Sciatic nerve (tissue), 2 donors: ENCODE measurements at regions not wholly inside any gene's neighbourhood (a gene's known extent, or its start where the extent isn't known, plus 50 kb on each side); places are given as distances from the start of the nearest gene placed in this dataset.
A peak's percentile ranks its signal among the peaks of the same experiment; 100 is the strongest.

Experiments
- ATAC-seq: fragments of 200-7000 bp; cut with Tn5 transposase; one replicate; pipeline ENCODE4 v1.9.1; 2020; ENCODE audit warnings: mild to moderate bottlenecking, moderate library complexity
- DNase-seq: peaks from one replicate; pipeline ENCODE4 v3.0.0-alpha.2; 2020; ENCODE audit warnings: low spot score
- intact Hi-C: fragments of 100-400 bp; cut with DNase I; formaldehyde crosslinking; loops from one replicate; pipeline ENCODE4 v1.14.2; 2022
- donor health status: DM: no; HTN: no; CAD: no.
- donor health status: DM: no; HTN: no; CAD: no.

GRCh38 chr12:24759155-24759554 is 189.7 kb downstream of the BCAT1 start:
- intact Hi-C loops: no loop called here
- DNase-seq (no peak), ATAC-seq (no peak)

DNA sequence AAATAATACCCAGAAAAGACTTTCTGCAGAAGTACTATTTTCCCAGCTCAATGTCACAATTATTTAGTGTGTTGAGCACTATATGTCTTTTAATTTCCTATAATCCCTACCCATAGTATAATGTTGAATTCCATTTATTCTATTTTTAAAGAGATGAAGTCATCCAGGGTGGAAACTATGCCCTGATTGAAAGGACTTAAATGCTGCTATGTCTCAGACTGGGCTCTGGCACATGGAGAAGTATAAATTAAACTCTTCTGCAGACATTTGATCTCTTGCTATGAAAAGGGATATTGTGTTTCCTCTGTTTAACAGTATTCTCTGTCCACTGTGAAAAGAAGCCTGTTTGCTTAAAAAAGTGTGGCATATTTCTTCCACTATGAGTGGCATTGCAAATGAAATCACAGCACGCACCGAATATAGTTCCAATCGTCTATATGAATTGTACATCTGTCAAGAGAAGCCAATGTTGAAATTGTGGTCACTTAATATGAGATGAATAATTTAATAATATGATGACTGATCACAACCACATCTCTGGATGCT is 192.3 kb downstream of the BCAT1 start:
- intact Hi-C loops: no loop called here
- no peak for ATAC-seq
- no peak for DNase-seq

GRCh38 chr12:24754690-24755638 is 193.9 kb downstream of the BCAT1 start:
- intact Hi-C loops: no loop called here
- DNase-seq (no peak), ATAC-seq (no peak)

- ATAC-seq (no peak), DNase-seq (no peak)
- intact Hi-C loops: no loop called here
These were observed 196.0 kb downstream of the BCAT1 start for GRCh38 chr12:24752763-24753462.

GRCh38 chr12:24751181-24751580 is 197.7 kb downstream of the BCAT1 start:
- intact Hi-C loops: no loop called here
- no peak for ATAC-seq

DNA sequence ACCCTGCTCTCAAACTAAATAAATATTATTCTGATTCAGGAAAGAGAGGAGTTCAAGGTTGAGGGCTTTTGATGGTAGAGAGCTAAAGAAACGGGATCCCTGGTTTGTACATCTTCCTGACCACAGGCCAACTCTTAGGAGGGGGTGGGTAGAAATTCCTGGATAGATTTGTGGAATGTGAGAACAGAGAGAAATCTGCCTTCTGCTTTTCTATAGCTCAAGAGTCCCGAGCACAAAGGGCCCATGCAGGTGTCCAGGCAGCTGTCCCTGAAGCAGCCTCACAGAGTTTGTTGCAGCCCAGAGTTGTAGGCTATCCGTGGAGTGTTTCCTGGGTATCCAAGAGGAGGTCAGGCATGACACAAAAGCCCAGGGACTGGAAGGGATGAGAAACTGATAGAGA is 198.6 kb downstream of the BCAT1 start:
- intact Hi-C loops: no loop called here
- ATAC-seq: no peak
- DNase-seq: no peak

More at GRCh38 chr12:24751181-24751580, 197.7 kb downstream of the BCAT1 start:
- no peak for DNase-seq

- intact Hi-C loops: no loop called here
- no peak for ATAC-seq
These were observed 199.7 kb downstream of the BCAT1 start for GRCh38 chr12:24749171-24749570.

GRCh38 chr12:24748326-24748725 is 200.6 kb downstream of the BCAT1 start:
- DNase-seq (no peak), ATAC-seq (no peak)
- intact Hi-C loops: no loop called here

More at GRCh38 chr12:24749171-24749570, 199.7 kb downstream of the BCAT1 start:
- no peak for DNase-seq

DNA sequence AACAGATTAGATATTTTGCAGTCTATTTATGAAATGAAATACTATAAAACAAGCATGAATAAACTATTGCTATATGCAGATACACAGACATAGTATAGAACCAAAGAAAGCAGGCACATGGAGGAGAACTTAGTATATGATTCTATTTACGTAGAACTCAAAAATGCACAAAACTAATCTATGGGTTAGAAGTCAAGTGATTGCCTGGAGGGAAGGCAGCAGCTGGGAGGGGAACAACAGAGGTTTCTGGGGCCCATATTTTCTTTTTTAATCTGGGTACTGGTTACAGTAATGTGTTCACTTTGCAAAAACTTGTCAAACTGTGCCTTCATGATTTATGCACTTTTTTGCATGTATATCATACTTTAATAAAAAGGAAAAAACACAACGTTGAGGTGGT is 202.0 kb downstream of the BCAT1 start:
- intact Hi-C loops: no loop called here
- no peak for ATAC-seq
- DNase-seq: no peak

- intact Hi-C loops: no loop called here
- DNase-seq (no peak), ATAC-seq (peak; percentile 88)
These were observed 202.8 kb downstream of the BCAT1 start for GRCh38 chr12:24746006-24746671.

DNA sequence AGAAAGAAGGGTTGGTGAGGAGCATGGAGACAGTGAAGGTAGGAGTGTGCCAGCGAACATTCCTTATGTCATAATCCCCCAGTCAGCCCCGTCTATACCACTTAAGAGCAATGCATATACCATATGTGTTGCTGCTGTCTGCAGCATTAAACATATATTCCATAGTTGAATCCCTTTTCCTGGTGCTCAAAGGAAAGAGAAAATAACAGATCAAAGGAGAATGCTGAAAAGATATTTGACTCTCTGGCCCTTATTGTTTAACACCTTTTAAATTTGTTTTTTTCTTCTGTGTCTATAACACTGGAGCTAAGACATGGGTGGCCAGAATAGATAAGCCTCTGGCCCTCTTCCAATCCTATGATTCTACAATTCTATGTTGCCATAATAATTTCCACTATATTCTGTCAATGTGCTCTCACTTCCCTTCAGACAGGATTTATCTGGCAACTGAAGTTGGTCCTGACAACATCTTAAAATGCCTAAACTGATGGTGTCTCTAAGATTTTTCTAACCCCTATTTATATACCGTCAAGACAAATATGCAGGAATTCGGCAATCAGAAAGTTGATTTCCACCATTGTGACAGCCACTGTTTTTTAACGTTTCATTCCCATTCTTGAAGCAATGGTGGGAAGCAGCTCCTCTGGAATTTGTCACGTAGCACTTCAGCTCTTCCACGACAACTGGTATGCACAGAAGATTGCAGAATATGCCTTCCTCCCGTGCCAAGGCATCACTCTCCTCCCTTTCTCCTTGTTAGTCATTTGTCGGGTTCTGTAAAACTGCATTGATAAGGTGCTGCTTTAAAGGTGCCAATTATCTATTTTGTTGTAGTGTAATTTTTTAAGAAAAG is 204.7 kb downstream of the BCAT1 start:
- no peak for DNase-seq
- intact Hi-C loops: no loop called here
- no peak for ATAC-seq

GRCh38 chr12:24742378-24742777 is 206.5 kb downstream of the BCAT1 start:
- intact Hi-C loops: no loop called here
- DNase-seq (no peak), ATAC-seq (peak; percentile 47)

DNA sequence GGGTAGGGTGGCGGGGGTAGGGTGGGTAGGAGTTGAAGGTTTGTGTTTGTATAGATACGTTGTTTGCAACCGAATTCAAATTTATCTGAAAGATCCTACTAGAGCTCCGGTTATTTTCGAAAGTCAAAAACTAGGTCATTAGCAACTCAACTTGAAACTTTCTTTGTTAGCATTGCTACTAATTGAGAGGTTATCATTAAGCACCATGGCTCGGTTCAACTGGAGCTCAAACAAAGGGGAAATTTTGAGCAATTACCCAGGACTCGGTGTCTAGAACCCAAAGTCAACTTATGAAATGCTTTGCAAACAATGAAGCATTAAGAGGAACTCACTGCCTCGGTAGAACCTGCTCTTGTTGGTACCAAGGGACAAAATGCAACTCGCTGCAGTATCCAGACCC is 207.7 kb downstream of the BCAT1 start:
- no peak for DNase-seq
- ATAC-seq: no peak
- intact Hi-C loops: no loop called here

- ATAC-seq: no peak
- no peak for DNase-seq
- intact Hi-C loops: no loop called here
These were observed 209.7 kb downstream of the BCAT1 start for GRCh38 chr12:24739106-24739779.

- ATAC-seq (no peak), DNase-seq (no peak)
- intact Hi-C loops: no loop called here
These were observed 210.5 kb downstream of the BCAT1 start for GRCh38 chr12:24738441-24738840.

DNA sequence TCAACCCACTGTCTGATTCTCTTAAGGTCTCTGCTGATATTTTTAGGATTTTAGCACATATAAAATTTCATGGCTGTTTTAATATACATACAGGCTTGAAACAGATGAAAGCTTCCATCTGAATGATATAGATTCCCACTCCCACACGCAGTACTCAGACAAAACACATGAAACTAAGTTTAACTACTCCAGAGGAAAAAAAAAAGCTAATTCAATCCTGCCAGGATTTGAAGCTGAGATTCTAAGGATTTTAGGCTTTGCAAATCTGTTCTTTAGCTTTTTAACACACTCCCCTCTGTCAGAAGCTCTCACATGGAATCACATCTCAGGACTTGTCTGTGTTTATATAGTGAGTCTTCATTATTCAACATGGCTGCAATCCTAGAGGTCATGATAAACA is 217.3 kb downstream of the BCAT1 start:
- ATAC-seq (no peak), DNase-seq (no peak)
- intact Hi-C loops: no loop called here

GRCh38 chr12:24730489-24730896 is 218.4 kb downstream of the BCAT1 start:
- no peak for ATAC-seq

DNA sequence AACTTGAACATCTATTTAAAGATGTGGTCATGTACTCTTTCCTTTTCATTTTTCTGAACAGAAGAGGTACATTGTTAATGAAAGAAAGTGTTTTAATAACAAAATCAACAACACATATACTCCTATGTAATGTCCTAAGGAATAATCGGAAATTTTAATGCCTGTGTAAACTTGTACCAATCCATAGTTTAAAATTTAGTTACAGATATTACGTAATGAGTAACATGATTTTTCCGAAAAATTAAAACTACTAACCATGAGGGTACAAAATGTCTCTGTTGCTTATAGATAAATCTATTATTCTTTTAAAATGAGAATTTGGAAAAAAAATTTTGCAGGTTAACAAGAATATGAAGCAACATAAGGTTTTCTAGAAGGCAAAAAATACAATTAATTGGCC is 220.1 kb downstream of the BCAT1 start:
- ATAC-seq (no peak), DNase-seq (no peak)
- intact Hi-C loops: no loop called here

More at GRCh38 chr12:24730489-24730896, 218.4 kb downstream of the BCAT1 start:
- no peak for DNase-seq
- intact Hi-C loops: no loop called here
